IPS-15b (cell line): ENCODE measurements at regions not wholly inside any gene's neighbourhood (a gene's known extent, or its start where the extent isn't known, plus 50 kb on each side); places are given as distances from the start of the nearest gene placed in this dataset.
A peak's percentile ranks its signal among the peaks of the same experiment; 100 is the strongest.

Experiments
- H3K27me3 ChIP-seq: one replicate; pipeline ENCODE4 v1.6.1; 2013; ENCODE audit warnings: low read length; ENCODE audit not compliant: control insufficient read depth, insufficient read depth
- H3K36me3 ChIP-seq: one replicate; pipeline ENCODE4 v1.6.1; 2013; ENCODE audit warnings: low read length; ENCODE audit not compliant: control insufficient read depth, insufficient read depth
- H3K4me1 ChIP-seq: one replicate; pipeline ENCODE4 v1.6.1; 2013; ENCODE audit warnings: mild to moderate bottlenecking, low read length; ENCODE audit not compliant: control insufficient read depth, insufficient read depth
- H3K4me3 ChIP-seq: one replicate; pipeline ENCODE4 v1.5.1; 2013; ENCODE audit warnings: low read depth, low read length
- H3K9ac ChIP-seq: one replicate; pipeline ENCODE4 v1.6.1; 2013; ENCODE audit warnings: low read depth, mild to moderate bottlenecking, low read length
- H3K9me3 ChIP-seq: one replicate; pipeline ENCODE4 v1.6.1; 2013; ENCODE audit warnings: mild to moderate bottlenecking, low read length; ENCODE audit not compliant: control insufficient read depth, insufficient read depth

DNA sequence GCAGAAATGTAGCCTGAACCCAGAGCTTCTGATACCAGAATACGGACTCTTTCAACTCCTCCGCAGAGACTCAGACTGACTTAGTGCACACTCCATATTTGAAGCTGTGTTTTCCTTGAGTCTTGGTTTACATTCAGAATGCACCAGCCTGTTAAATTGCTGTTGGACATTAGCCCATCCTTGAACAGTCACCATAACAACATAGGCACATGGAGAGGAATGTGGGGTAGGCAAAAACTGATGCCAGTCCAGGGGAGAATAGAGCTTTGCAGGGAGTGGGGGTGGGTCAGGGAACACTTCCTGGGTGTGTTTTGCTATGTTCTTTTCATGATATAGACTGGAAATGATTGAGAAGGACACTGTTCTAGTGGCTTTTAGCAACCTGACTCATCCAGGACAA is 76.3 kb upstream of the CACNA1E start:
- Histone ChIP-seq H3K9ac (no peak overlapping the region), H3K36me3 (peaks cover 3% of the 10 kb centered on the region), H3K4me3 (no peak overlapping the region), H3K4me1 (peaks cover 2% of the 10 kb centered on the region), H3K27me3 (no peaks in the 10 kb centered on the region), H3K9me3 (no peaks in the 10 kb centered on the region)

DNA sequence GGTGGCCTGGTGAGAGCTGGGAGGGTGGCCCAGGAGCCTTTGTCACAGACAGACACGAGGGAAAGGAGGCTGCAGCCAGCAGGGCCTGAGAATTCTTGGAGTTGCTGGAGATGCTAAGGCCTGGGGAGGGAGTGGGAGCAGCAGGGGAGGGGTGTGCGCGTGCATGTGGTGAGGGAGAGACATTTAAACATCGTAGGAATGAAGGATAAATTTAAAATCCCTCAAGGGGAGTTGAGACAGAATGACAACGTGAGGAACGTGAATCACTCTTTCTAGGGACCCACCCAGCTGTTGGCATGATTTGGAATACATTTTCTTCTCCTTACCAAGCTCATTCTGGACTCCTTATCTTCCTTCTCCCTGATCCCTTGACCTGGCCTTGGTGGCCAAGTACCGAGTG is 73.3 kb upstream of the CACNA1E start:
- H3K36me3 ChIP-seq, result peaks cover 3% of the 10 kb centered on the region
- no peaks in the 10 kb centered on the region for H3K9me3 ChIP-seq
- no peak overlapping the region for H3K9ac ChIP-seq
- peaks cover 2% of the 10 kb centered on the region for H3K4me1 ChIP-seq
- no peak overlapping the region for H3K4me3 ChIP-seq
- H3K27me3 ChIP-seq, result no peaks in the 10 kb centered on the region

- no peaks in the 10 kb centered on the region for H3K9me3 ChIP-seq
- no peak overlapping the region for H3K9ac ChIP-seq
Observed at GRCh38 chr1:181412746-181413145, 70.6 kb upstream of the CACNA1E start.

GRCh38 chr1:181413195-181413815 is 70.0 kb upstream of the CACNA1E start:
- Histone ChIP-seq H3K36me3 (peaks cover 3% of the 10 kb centered on the region), H3K9me3 (no peaks in the 10 kb centered on the region), H3K4me3 (no peak overlapping the region), H3K27me3 (no peaks in the 10 kb centered on the region), H3K9ac (no peak overlapping the region), H3K4me1 (no peaks in the 10 kb centered on the region)

More at GRCh38 chr1:181412746-181413145, 70.6 kb upstream of the CACNA1E start:
- Histone ChIP-seq H3K36me3 (peaks cover 3% of the 10 kb centered on the region), H3K4me3 (no peak overlapping the region), H3K4me1 (no peaks in the 10 kb centered on the region), H3K27me3 (no peaks in the 10 kb centered on the region)

DNA sequence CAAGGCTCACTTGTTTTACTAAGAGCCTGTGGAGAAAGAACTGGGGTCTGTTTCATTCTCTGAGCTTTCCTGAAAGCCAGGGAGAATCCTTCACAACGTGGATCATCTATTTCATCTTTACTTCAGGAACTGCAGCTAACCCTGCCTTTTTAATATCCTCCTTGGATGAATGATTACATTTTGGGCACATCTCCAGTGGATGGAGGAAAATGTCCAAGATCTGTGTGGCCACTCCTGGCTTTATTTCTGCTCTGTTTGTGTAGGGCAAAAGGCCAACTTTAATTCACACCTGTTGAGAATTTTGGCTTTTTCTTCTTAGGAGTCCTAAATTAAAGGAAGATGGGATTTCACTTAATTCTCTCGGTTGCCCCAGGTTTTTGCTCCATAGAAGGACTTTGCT is 69.5 kb upstream of the CACNA1E start:
- no peak overlapping the region for H3K4me3 ChIP-seq
- H3K9ac ChIP-seq, result no peak overlapping the region
- H3K27me3 ChIP-seq, result no peaks in the 10 kb centered on the region
- no peaks in the 10 kb centered on the region for H3K4me1 ChIP-seq
- no peaks in the 10 kb centered on the region for H3K9me3 ChIP-seq
- H3K36me3 ChIP-seq, result peaks cover 3% of the 10 kb centered on the region

DNA sequence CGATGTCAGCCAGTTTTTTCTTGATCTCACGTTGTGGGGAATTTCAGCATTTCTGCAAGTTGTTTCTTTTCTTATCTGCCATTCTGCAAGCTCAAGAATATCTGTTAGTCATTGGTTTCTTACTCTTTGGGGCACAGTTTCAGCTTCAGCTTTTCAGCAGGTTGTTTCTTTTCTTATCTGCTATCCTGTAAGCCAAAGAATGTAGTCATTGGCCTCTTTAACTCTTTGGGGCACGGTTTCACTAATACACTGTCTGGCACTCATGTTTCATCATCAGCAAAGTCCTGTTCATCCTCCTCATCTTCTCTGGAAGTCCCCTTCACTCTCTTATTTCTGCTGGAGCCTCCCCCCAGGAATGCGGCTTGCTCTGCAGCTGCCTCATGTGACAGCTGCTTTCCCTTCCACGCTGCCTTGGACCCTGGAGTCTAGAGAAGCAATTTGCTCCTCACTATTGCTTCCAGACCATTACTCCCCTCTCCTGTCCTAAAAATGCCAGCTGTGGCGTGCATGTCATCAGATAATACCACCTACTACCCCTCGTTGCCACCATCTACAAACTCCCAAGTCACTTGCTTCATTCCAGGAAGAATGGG is 67.0 kb upstream of the CACNA1E start:
- Histone ChIP-seq H3K9ac (no peak overlapping the region), H3K9me3 (no peaks in the 10 kb centered on the region), H3K4me3 (no peak overlapping the region), H3K36me3 (no peaks in the 10 kb centered on the region), H3K4me1 (no peaks in the 10 kb centered on the region), H3K27me3 (no peaks in the 10 kb centered on the region)

- Histone ChIP-seq H3K27me3 (no peaks in the 10 kb centered on the region), H3K9me3 (no peaks in the 10 kb centered on the region), H3K4me1 (no peaks in the 10 kb centered on the region), H3K4me3 (no peak overlapping the region), H3K36me3 (no peaks in the 10 kb centered on the region), H3K9ac (no peak overlapping the region)
Observed at GRCh38 chr1:181417915-181418314, 65.4 kb upstream of the CACNA1E start.

GRCh38 chr1:181423301-181423918 is 59.9 kb upstream of the CACNA1E start:
- Histone ChIP-seq H3K9ac (no peak overlapping the region), H3K4me1 (no peaks in the 10 kb centered on the region), H3K4me3 (no peak overlapping the region), H3K9me3 (no peaks in the 10 kb centered on the region), H3K27me3 (peaks cover 12% of the 10 kb centered on the region), H3K36me3 (no peaks in the 10 kb centered on the region)

- peak overlapping the region; percentile 15 for H3K4me3 ChIP-seq
- no peaks in the 10 kb centered on the region for H3K36me3 ChIP-seq
- peaks cover 12% of the 10 kb centered on the region for H3K27me3 ChIP-seq
- H3K4me1 ChIP-seq, result no peaks in the 10 kb centered on the region
- H3K9me3 ChIP-seq, result no peaks in the 10 kb centered on the region
- H3K9ac ChIP-seq, result no peak overlapping the region
Observed at GRCh38 chr1:181424786-181425403, 58.4 kb upstream of the CACNA1E start.

DNA sequence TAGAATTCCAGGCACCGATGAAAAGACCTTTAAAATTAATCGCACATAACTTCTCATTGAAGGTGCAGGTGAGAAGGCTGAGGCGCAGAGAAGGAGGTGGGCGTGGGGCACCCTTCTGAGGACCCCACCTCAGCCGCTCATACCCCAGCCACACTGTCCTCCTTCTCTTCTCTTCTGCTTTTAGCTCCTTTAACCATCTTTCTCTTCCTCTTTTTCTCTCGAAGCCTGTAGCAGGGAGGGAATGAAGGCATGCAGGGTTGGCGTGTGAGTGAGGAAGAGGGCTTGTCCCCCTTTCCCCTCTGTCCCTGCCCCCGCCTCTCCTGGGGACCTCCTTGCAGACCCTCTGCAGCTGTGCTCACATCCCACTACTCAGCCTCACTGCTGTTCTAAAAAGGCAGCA is 57.8 kb upstream of the CACNA1E start:
- Histone ChIP-seq H3K27me3 (peaks cover 12% of the 10 kb centered on the region), H3K36me3 (no peaks in the 10 kb centered on the region)

GRCh38 chr1:181429462-181429861 is 53.9 kb upstream of the CACNA1E start:
- Histone ChIP-seq H3K27me3 (peaks cover 12% of the 10 kb centered on the region), H3K9ac (no peak overlapping the region)

More for the DNA sequence above, 57.8 kb upstream of the CACNA1E start:
- no peaks in the 10 kb centered on the region for H3K4me1 ChIP-seq
- H3K9ac ChIP-seq, result no peak overlapping the region
- no peak overlapping the region for H3K4me3 ChIP-seq
- H3K9me3 ChIP-seq, result no peaks in the 10 kb centered on the region

More at GRCh38 chr1:181429462-181429861, 53.9 kb upstream of the CACNA1E start:
- no peak overlapping the region for H3K4me3 ChIP-seq
- H3K36me3 ChIP-seq, result no peaks in the 10 kb centered on the region
- H3K4me1 ChIP-seq, result no peaks in the 10 kb centered on the region
- no peaks in the 10 kb centered on the region for H3K9me3 ChIP-seq
